Lower leg skin (tissue), 4 donors: ENCODE measurements at regions not wholly inside any gene's neighbourhood (a gene's known extent, or its start where the extent isn't known, plus 50 kb on each side); places are given as distances from the start of the nearest gene placed in this dataset.

Source experiments
- DNase-seq, 2 donors: peaks; one replicate each; pipeline ENCODE4 v3.0.0-alpha.2; 2019; ENCODE audit warnings: low spot score in 2 of 2
- H3K4me3 ChIP-seq: fragments of 200-600 bp; sonication (generic); 2 replicates; pipeline ENCODE4 v1.5.1; 2017; ENCODE audit warnings: mild to moderate bottlenecking, low read depth; ENCODE audit not compliant: poor library complexity, severe bottlenecking
- CTCF ChIP-seq, 3 donors: fragments of 450-650 bp; IDR thresholded peaks; one replicate each; pipeline ENCODE4 v1.5.1; 2016; ENCODE audit warnings: antibody characterized with exemption in 3 of 3, mild to moderate bottlenecking in 3 of 3, moderate library complexity in 2 of 3
- POLR2A ChIP-seq, 2 donors: fragments of 450-650 bp; IDR thresholded peaks; one replicate each; pipeline ENCODE4 v1.6.1; 2016 to 2017; ENCODE audit warnings: antibody characterized with exemption in 2 of 2, mild to moderate bottlenecking in 1 of 2, moderate library complexity in 1 of 2
- WGBS, 2 donors: methylation state at CpG; one replicate each; pipeline ENCODE4 v1.1.5; 2018; 5-methylcytosine and 5-hydroxymethylcytosine counted together
- intact Hi-C: fragments of 100-400 bp; cut with DNase I; formaldehyde crosslinking; loops from one replicate; pipeline ENCODE4 v1.15.0; 2023; ENCODE audit warnings: low total_unique reads

GRCh38 chr2:153635494-153635893 is 156.9 kb upstream of the RPRM start:
- intact Hi-C loops, result no loop called here
- no peak for DNase-seq
- TF ChIP-seq POLR2A (IDR thresholded peaks at IDR 0.05), result no peak
- no peak for TF ChIP-seq CTCF (IDR thresholded peaks at IDR 0.05)
- WGBS, 2 donors, result 72 to 74% methylated on average over 2 of the region's 2 CpGs
- H3K4me3 ChIP-seq, result no peak overlapping the region

GRCh38 chr2:153641046-153641445 is 162.5 kb upstream of the RPRM start:
- no peak overlapping the region for H3K4me3 ChIP-seq
- intact Hi-C loops, result no loop called here
- WGBS, 2 donors, result 77 to 83% methylated on average over 2 of the region's 2 CpGs
- no peak for DNase-seq
- TF ChIP-seq CTCF (IDR thresholded peaks at IDR 0.05) (no peak), POLR2A (IDR thresholded peaks at IDR 0.05) (no peak)

GRCh38 chr2:153644955-153645354 is 166.4 kb upstream of the RPRM start:
- intact Hi-C loops, result no loop called here

GRCh38 chr2:153645599-153645998 is 167.0 kb upstream of the RPRM start:
- H3K4me3 ChIP-seq, result no peak overlapping the region
- intact Hi-C loops, result no loop called here
- DNase-seq, result no peak

More at GRCh38 chr2:153644955-153645354, 166.4 kb upstream of the RPRM start:
- WGBS, 2 donors, result 75 to 78% methylated on average over 5 of the region's 5 CpGs
- TF ChIP-seq POLR2A (IDR thresholded peaks at IDR 0.05), result no peak
- TF ChIP-seq CTCF (IDR thresholded peaks at IDR 0.05), result no peak
- no peak overlapping the region for H3K4me3 ChIP-seq
- no peak for DNase-seq

GRCh38 chr2:153657651-153658050 is 179.1 kb upstream of the RPRM start:
- TF ChIP-seq CTCF (IDR thresholded peaks at IDR 0.05) (no peak), POLR2A (IDR thresholded peaks at IDR 0.05) (no peak)
- intact Hi-C loops, result no loop called here
- 91 to 97% methylated on average over 1 of the region's 1 CpG for WGBS, 2 donors
- no peak overlapping the region for H3K4me3 ChIP-seq
- no peak for DNase-seq

More at GRCh38 chr2:153645599-153645998, 167.0 kb upstream of the RPRM start:
- no peak for TF ChIP-seq POLR2A (IDR thresholded peaks at IDR 0.05)
- no peak for TF ChIP-seq CTCF (IDR thresholded peaks at IDR 0.05)

GRCh38 chr2:153661801-153662200 is 183.2 kb upstream of the RPRM start:
- 83 to 91% methylated on average over 3 of the region's 3 CpGs for WGBS, 2 donors
- intact Hi-C loops, result no loop called here
- no peak for TF ChIP-seq POLR2A (IDR thresholded peaks at IDR 0.05)
- no peak for TF ChIP-seq CTCF (IDR thresholded peaks at IDR 0.05)
- no peak for DNase-seq
- no peak overlapping the region for H3K4me3 ChIP-seq
